Activated CD8-positive, alpha-beta T cell treated with anti-CD3 and anti-CD28 coated beads, Interleukin-2, amount 10 ng/mL, durations not matched to agents 7 days and 5 days (primary cell): ENCODE measurements at regions not wholly inside any gene's neighbourhood (a gene's known extent, or its start where the extent isn't known, plus 50 kb on each side); places are given as distances from the start of the nearest gene placed in this dataset.

ENCODE experiments used
- ATAC-seq: fragments of 150-1000 bp; cut with Tn5 transposase; one replicate; pipeline ENCODE4 v1.10.0; 2021; ENCODE audit warnings: moderate library complexity
- CTCF ChIA-PET: fragments of 350-600 bp; sonication (Branson Sonifier 250); formaldehyde crosslinking; loops from one replicate; lab custom pipeline; 2021; ENCODE audit warnings: antibody characterized with exemption; lab: Charles Lee
- POLR2A ChIA-PET: fragments of 350-600 bp; sonication (Branson Sonifier 250); formaldehyde crosslinking; loops from one replicate; lab custom pipeline; 2021; ENCODE audit warnings: antibody characterized with exemption; lab: Charles Lee
- DNase-seq: peaks from one replicate; pipeline ENCODE4 v3.0.0-alpha.2; 2020
- H3K27ac Mint-ChIP-seq: one replicate; pipeline ENCODE4 v1.8.0; 2021; ENCODE audit warnings: mild to moderate bottlenecking, mixed read lengths
- H3K27me3 Mint-ChIP-seq: one replicate; pipeline ENCODE4 v1.8.0; 2021; ENCODE audit warnings: low read depth, mixed read lengths
- H3K36me3 Mint-ChIP-seq: one replicate; pipeline ENCODE4 v1.8.0; 2021; ENCODE audit warnings: low read depth, mixed read lengths
- H3K4me1 Mint-ChIP-seq: one replicate; pipeline ENCODE4 v1.8.0; 2021; ENCODE audit warnings: low read depth, mixed read lengths
- H3K4me3 Mint-ChIP-seq: one replicate; pipeline ENCODE4 v1.8.0; 2021; ENCODE audit warnings: mild to moderate bottlenecking, mixed read lengths
- H3K9me3 Mint-ChIP-seq: one replicate; pipeline ENCODE4 v1.8.0; 2022; ENCODE audit warnings: mixed read lengths; ENCODE audit not compliant: insufficient read depth

- Mint-ChIP-seq H3K27me3 (peaks cover 4% of the 10 kb centered on the region), H3K4me1 (no peaks in the 10 kb centered on the region), H3K9me3 (no peaks in the 10 kb centered on the region), H3K4me3 (no peak overlapping the region), H3K36me3 (no peaks in the 10 kb centered on the region), H3K27ac (no peak overlapping the region)
- ChIA-PET CTCF (interaction anchor here (1.5 kb wide), 1 partner anchor 86 kb away, joined by 3 read pairs; no protein-coding TSS in a partner anchor), POLR2A (no interaction called here)
- no peak for DNase-seq
- ATAC-seq = no peak
Measured at GRCh38 chr11:62054484-62055121, 69.2 kb upstream of the INCENP start.

DNA sequence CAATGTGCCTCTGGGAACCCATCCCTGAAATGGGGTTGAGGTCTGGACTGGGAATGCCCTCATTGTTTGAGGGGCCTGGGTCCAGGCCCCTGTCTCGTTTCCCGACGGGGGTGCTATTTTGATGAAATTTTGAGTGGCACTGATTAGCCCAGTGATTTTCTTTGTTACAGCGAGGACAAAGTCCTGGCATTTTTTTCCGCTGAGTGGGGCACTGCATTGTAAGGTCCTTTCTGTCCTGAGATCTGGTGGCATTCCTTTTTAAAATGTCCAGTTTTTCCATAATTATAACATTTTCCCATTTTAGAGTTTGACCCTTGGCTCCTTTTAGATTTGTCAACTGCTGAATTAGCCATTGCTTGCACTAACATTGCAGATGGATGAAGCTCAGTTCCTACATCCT, 69.7 kb upstream of the INCENP start:
- POLR2A ChIA-PET = no interaction called here
- no peaks in the 10 kb centered on the region for H3K4me1 Mint-ChIP-seq

GRCh38 chr11:62050716-62051115, 73.1 kb upstream of the INCENP start:
- POLR2A ChIA-PET = no interaction called here
- DNase-seq = no peak
- H3K9me3 Mint-ChIP-seq = no peaks in the 10 kb centered on the region
- CTCF ChIA-PET = interaction anchor here (1.2 kb wide), 1 partner anchor 31 kb away, joined by 3 read pairs; no protein-coding TSS in a partner anchor
- no peak overlapping the region for H3K27ac Mint-ChIP-seq
- H3K4me1 Mint-ChIP-seq = no peaks in the 10 kb centered on the region
- ATAC-seq = no peak
- H3K4me3 Mint-ChIP-seq = no peak overlapping the region
- peaks cover 4% of the 10 kb centered on the region for H3K27me3 Mint-ChIP-seq
- H3K36me3 Mint-ChIP-seq = no peaks in the 10 kb centered on the region

More for the DNA sequence above, 69.7 kb upstream of the INCENP start:
- CTCF ChIA-PET = interaction anchor here (1.5 kb wide), 1 partner anchor 86 kb away, joined by 3 read pairs; no protein-coding TSS in a partner anchor
- Mint-ChIP-seq H3K4me3 (no peak overlapping the region), H3K27ac (no peak overlapping the region), H3K27me3 (peaks cover 4% of the 10 kb centered on the region), H3K36me3 (no peaks in the 10 kb centered on the region), H3K9me3 (no peaks in the 10 kb centered on the region)
- ATAC-seq (no peak), DNase-seq (no peak)

- ChIA-PET POLR2A (no interaction called here), CTCF (interaction anchor here (0.8 to 1.2 kb wide), 2 partner anchors 34 to 149 kb away, joined by 3 to 5 read pairs; no protein-coding TSS in a partner anchor)
- H3K9me3 Mint-ChIP-seq = no peaks in the 10 kb centered on the region
- DNase-seq (no peak), ATAC-seq (no peak)
- no peaks in the 10 kb centered on the region for H3K4me1 Mint-ChIP-seq
- peaks cover 8% of the 10 kb centered on the region for H3K27me3 Mint-ChIP-seq
- H3K4me3 Mint-ChIP-seq = no peak overlapping the region
- no peaks in the 10 kb centered on the region for H3K36me3 Mint-ChIP-seq
- no peak overlapping the region for H3K27ac Mint-ChIP-seq
Measured at GRCh38 chr11:62048100-62048499, 75.7 kb upstream of the INCENP start.

GRCh38 chr11:62046568-62047100, 77.2 kb upstream of the INCENP start:
- Mint-ChIP-seq H3K4me3 (no peak overlapping the region), H3K27ac (no peak overlapping the region), H3K4me1 (no peaks in the 10 kb centered on the region), H3K9me3 (no peaks in the 10 kb centered on the region), H3K27me3 (peaks cover 13% of the 10 kb centered on the region), H3K36me3 (no peaks in the 10 kb centered on the region)
- ChIA-PET CTCF (interaction anchor here (0.7 to 1.2 kb wide), 2 partner anchors 35 to 62 kb away, joined by 4 to 6 read pairs; no protein-coding TSS in a partner anchor), POLR2A (no interaction called here)
- DNase-seq = no peak
- no peak for ATAC-seq

DNA sequence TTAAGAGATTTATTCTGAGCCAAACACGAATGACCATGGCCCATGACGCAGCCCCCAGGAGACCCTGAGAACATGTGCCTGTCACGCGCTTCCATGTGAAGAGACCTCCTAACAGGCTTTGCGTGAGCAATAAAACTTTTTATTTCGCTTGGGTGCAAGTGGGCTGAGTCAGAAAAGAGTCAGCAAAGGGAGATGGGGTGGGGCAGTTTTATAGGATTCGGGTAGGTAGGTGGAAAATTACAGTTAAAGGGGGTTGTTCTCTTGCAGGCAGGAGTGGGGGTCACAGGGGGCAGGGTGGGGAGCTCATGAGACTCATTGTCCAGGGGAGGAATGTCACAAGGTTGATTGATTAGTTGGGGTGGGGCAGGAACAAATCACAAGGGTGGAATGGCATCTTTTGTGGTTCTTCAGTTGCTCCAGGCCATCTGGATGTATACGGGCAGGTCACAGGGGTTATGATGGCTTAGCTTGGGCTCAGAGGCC, 77.2 kb upstream of the FTH1 start:
- Mint-ChIP-seq H3K27ac (no peak overlapping the region), H3K36me3 (no peaks in the 10 kb centered on the region), H3K9me3 (no peaks in the 10 kb centered on the region), H3K4me1 (no peaks in the 10 kb centered on the region), H3K4me3 (no peak overlapping the region), H3K27me3 (peaks cover 13% of the 10 kb centered on the region)
- ATAC-seq (no peak), DNase-seq (no peak)
- ChIA-PET CTCF (interaction anchor here (1.3 kb wide), 1 partner anchor 37 kb away, joined by 4 read pairs; no protein-coding TSS in a partner anchor), POLR2A (no interaction called here)

- no peak overlapping the region for H3K27ac Mint-ChIP-seq
- H3K9me3 Mint-ChIP-seq = peaks cover 6% of the 10 kb centered on the region
- H3K4me1 Mint-ChIP-seq = peaks cover 6% of the 10 kb centered on the region
- POLR2A ChIA-PET = no interaction called here
- DNase-seq = no peak
- H3K4me3 Mint-ChIP-seq = no peak overlapping the region
- peaks cover 22% of the 10 kb centered on the region for H3K27me3 Mint-ChIP-seq
- CTCF ChIA-PET = no interaction called here
- H3K36me3 Mint-ChIP-seq = peaks cover 4% of the 10 kb centered on the region
- ATAC-seq = no peak
Measured at GRCh38 chr11:62035293-62035692, 67.9 kb upstream of the FTH1 start.

- H3K36me3 Mint-ChIP-seq = peaks cover 4% of the 10 kb centered on the region
- no peak overlapping the region for H3K27ac Mint-ChIP-seq
- POLR2A ChIA-PET = interaction anchor here (1.0 kb wide), 1 partner anchor 66 kb away, joined by 3 read pairs; no protein-coding TSS in a partner anchor
- H3K4me3 Mint-ChIP-seq = no peak overlapping the region
- ATAC-seq (no peak), DNase-seq (no peak)
- peaks cover 19% of the 10 kb centered on the region for H3K27me3 Mint-ChIP-seq
- peaks cover 6% of the 10 kb centered on the region for H3K9me3 Mint-ChIP-seq
- CTCF ChIA-PET = no interaction called here
- peaks cover 6% of the 10 kb centered on the region for H3K4me1 Mint-ChIP-seq
Measured at GRCh38 chr11:62034036-62034338, 66.6 kb upstream of the FTH1 start.

DNA sequence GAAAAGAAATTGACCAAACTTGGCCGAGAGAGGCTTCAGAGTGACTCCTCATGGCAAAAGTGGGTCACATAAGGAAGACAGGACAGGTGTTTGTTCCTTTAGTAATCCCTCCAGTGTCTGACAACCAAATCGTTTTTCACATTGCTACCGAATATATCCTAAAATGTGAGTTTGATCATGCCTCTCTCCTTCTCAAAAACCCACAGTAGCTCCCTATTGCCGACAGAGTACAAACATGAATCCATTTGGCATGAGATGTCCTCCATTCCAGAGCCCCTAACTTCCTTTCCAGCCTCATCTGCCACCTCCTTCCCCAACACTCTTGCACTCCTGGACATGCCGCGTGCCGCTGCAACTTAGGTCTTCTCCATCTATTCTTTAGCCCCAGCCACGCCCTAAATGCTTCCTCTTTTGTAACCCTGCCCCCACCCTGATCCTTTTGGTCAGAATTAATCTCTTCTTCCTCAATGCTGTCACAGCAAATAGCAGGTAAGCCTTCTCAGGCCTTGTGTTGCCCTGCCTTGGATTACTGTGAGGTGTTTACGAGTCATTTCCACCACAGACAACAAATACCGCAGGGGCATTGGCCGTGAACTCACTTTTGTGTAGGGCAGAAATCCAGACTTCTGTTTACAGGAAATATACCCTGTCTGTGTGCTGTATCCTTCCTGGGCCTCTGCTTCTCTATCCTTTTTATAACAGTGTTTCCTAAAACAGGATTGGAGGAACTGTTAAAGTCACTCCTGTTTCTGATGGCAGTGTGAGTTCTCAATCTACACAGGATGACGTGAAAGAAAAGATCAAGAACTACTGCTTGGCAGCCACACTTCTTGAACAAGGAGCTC, 66.0 kb upstream of the FTH1 start:
- DNase-seq (no peak), ATAC-seq (no peak)
- POLR2A ChIA-PET = interaction anchor here (1.0 kb wide), 1 partner anchor 65 kb away, joined by 3 read pairs; no protein-coding TSS in a partner anchor
- H3K27ac Mint-ChIP-seq = no peak overlapping the region
- H3K36me3 Mint-ChIP-seq = peaks cover 4% of the 10 kb centered on the region
- H3K27me3 Mint-ChIP-seq = peaks cover 16% of the 10 kb centered on the region
- CTCF ChIA-PET = no interaction called here
- peaks cover 6% of the 10 kb centered on the region for H3K4me1 Mint-ChIP-seq
- H3K4me3 Mint-ChIP-seq = no peak overlapping the region
- H3K9me3 Mint-ChIP-seq = peaks cover 6% of the 10 kb centered on the region

GRCh38 chr11:62030071-62030684, 62.7 kb upstream of the FTH1 start:
- no peak for ATAC-seq
- peaks cover 4% of the 10 kb centered on the region for H3K36me3 Mint-ChIP-seq
- H3K4me3 Mint-ChIP-seq = no peak overlapping the region
- peaks cover 5% of the 10 kb centered on the region for H3K27me3 Mint-ChIP-seq
- ChIA-PET CTCF (interaction anchor here (1.0 to 1.2 kb wide), 2 partner anchors 52 to 78 kb away, joined by 4 read pairs; no protein-coding TSS in a partner anchor), POLR2A (no interaction called here)
- peaks cover 15% of the 10 kb centered on the region for H3K4me1 Mint-ChIP-seq
- no peak overlapping the region for H3K27ac Mint-ChIP-seq
- H3K9me3 Mint-ChIP-seq = peaks cover 6% of the 10 kb centered on the region
- no peak for DNase-seq

DNA sequence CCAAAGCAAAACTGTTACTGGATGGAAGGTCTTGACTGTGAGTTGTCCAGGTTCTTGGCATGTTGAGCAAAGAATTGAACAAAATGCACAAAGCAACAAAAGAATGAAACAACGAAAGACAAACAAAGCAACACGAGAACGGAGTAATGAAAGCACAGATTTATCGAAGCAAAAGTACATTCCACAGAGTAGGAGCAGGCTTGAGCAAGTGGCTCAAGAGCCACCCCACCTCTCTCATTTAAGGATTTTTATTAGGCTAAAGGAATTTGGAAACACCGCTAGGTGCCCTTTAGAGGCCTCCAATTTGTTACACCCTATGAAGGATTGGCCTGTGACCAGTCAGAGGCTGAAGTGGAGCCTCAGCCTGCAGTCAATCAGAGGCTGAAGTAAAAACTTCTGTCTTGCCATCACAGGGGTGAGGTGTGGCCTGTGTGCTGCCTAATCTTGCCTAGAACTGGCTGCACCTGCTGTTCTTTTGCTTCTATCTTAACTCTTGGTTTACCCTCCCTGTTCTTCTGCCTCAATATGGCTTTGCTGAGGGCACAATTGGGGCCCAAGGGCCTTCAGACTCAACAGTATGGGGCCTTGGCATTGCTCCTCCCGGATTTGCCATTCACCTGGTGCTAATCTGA, 59.4 kb upstream of the FTH1 start:
- CTCF ChIA-PET = interaction anchor here (3.6 kb wide), 1 partner anchor 55 kb away, joined by 28 read pairs; no protein-coding TSS in a partner anchor
- Mint-ChIP-seq H3K27ac (peak overlapping the region; percentile 17), H3K4me1 (peaks cover 14% of the 10 kb centered on the region), H3K4me3 (no peak overlapping the region), H3K36me3 (no peaks in the 10 kb centered on the region), H3K27me3 (peaks cover 3% of the 10 kb centered on the region), H3K9me3 (no peaks in the 10 kb centered on the region)
- POLR2A ChIA-PET = interaction anchor here (0.6 kb wide), 1 partner anchor 131 kb away, joined by 3 read pairs; no protein-coding TSS in a partner anchor
- ATAC-seq = no peak
- DNase-seq = no peak
